ENCODE measurements at regions not wholly inside any gene's neighbourhood (a gene's known extent, or its start where the extent isn't known, plus 50 kb on each side); places are given as distances from the start of the nearest gene placed in this dataset.

- no peak for TF ChIP-seq SIN3A (IDR thresholded peaks at IDR 0.05; ENCODE audit: borderline replicate concordance, insufficient read depth, low read length)
- TF ChIP-seq TAF1 (IDR thresholded peaks at IDR 0.05; ENCODE audit: borderline replicate concordance, insufficient read depth, low read length), result no peak
- TF ChIP-seq POLR2AphosphoS5 (IDR thresholded peaks at IDR 0.05; ENCODE audit: low read depth, low read length), result no peak
- no peak for TF ChIP-seq FOXP2 (optimal IDR thresholded peaks at IDR 0.05; ENCODE audit: borderline replicate concordance, extremely low read depth, extremely low read length, insufficient read depth)
- TF ChIP-seq REST (IDR thresholded peaks at IDR 0.05; ENCODE audit: insufficient read depth in 1 of 2, low read depth in 2 of 2, low read length in 2 of 2), result no peak
Observed at GRCh38 chr2:180258041-180258537, 251.0 kb upstream of the CWC22 start.

- TF ChIP-seq REST (IDR thresholded peaks at IDR 0.05; ENCODE audit: insufficient read depth in 1 of 2, low read depth in 2 of 2, low read length in 2 of 2), result no peak
- no peak for TF ChIP-seq SIN3A (IDR thresholded peaks at IDR 0.05; ENCODE audit: borderline replicate concordance, insufficient read depth, low read length)
- TF ChIP-seq TAF1 (IDR thresholded peaks at IDR 0.05; ENCODE audit: borderline replicate concordance, insufficient read depth, low read length), result no peak
- TF ChIP-seq FOXP2 (optimal IDR thresholded peaks at IDR 0.05; ENCODE audit: borderline replicate concordance, extremely low read depth, extremely low read length, insufficient read depth), result no peak
- no peak for TF ChIP-seq POLR2AphosphoS5 (IDR thresholded peaks at IDR 0.05; ENCODE audit: low read depth, low read length)
Observed at GRCh38 chr2:180257247-180257646, 250.2 kb upstream of the CWC22 start.

GRCh38 chr2:180255981-180256380, 248.9 kb upstream of the CWC22 start:
- no peak for TF ChIP-seq SIN3A (IDR thresholded peaks at IDR 0.05; ENCODE audit: borderline replicate concordance, insufficient read depth, low read length)
- no peak for TF ChIP-seq TAF1 (IDR thresholded peaks at IDR 0.05; ENCODE audit: borderline replicate concordance, insufficient read depth, low read length)
- TF ChIP-seq FOXP2 (optimal IDR thresholded peaks at IDR 0.05; ENCODE audit: borderline replicate concordance, extremely low read depth, extremely low read length, insufficient read depth), result no peak
- TF ChIP-seq REST (IDR thresholded peaks at IDR 0.05; ENCODE audit: insufficient read depth in 1 of 2, low read depth in 2 of 2, low read length in 2 of 2), result no peak
- TF ChIP-seq POLR2AphosphoS5 (IDR thresholded peaks at IDR 0.05; ENCODE audit: low read depth, low read length), result no peak

GRCh38 chr2:180254872-180255271, 247.8 kb upstream of the CWC22 start:
- TF ChIP-seq SIN3A (IDR thresholded peaks at IDR 0.05; ENCODE audit: borderline replicate concordance, insufficient read depth, low read length) (no peak), POLR2AphosphoS5 (IDR thresholded peaks at IDR 0.05; ENCODE audit: low read depth, low read length) (no peak), FOXP2 (optimal IDR thresholded peaks at IDR 0.05; ENCODE audit: borderline replicate concordance, extremely low read depth, extremely low read length, insufficient read depth) (no peak), REST (IDR thresholded peaks at IDR 0.05; ENCODE audit: insufficient read depth in 1 of 2, low read depth in 2 of 2, low read length in 2 of 2) (no peak), TAF1 (IDR thresholded peaks at IDR 0.05; ENCODE audit: borderline replicate concordance, insufficient read depth, low read length) (no peak)

GRCh38 chr2:180247658-180248057, 240.6 kb upstream of the CWC22 start:
- TF ChIP-seq POLR2AphosphoS5 (IDR thresholded peaks at IDR 0.05; ENCODE audit: low read depth, low read length), result no peak
- no peak for TF ChIP-seq TAF1 (IDR thresholded peaks at IDR 0.05; ENCODE audit: borderline replicate concordance, insufficient read depth, low read length)
- no peak for TF ChIP-seq REST (IDR thresholded peaks at IDR 0.05; ENCODE audit: insufficient read depth in 1 of 2, low read depth in 2 of 2, low read length in 2 of 2)
- no peak for TF ChIP-seq SIN3A (IDR thresholded peaks at IDR 0.05; ENCODE audit: borderline replicate concordance, insufficient read depth, low read length)
- no peak for TF ChIP-seq FOXP2 (optimal IDR thresholded peaks at IDR 0.05; ENCODE audit: borderline replicate concordance, extremely low read depth, extremely low read length, insufficient read depth)
